ENCODE measurements at regions not wholly inside any gene's neighbourhood (a gene's known extent, or its start where the extent isn't known, plus 50 kb on each side); places are given as distances from the start of the nearest gene placed in this dataset.

DNA sequence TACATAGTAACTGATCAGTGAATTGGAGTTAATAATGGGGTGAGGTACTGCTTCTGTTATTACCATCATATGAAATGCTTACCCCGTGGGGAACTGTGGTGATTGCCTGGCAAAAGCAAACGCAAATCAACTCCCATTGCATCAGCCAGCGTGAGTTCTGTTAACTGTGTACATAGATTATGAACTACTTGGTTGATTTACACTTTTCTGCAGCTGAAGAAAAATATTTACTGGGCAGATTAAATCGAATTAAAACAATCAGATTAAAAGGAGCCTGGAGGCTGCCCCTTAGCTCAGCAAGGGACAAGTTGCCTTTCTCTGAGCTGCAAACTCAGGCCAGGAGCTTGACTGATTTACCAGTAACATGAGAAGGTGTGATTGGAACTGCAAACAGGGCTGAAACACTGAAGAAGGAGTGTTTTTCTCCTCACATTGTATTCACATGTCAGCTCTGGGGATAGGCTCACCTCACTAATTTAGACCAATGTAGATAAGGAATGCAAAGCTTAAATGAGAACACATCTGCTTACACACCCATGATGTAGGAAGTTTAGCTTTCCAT lies 220.1 kb downstream of the OSR1 start:
- Histone ChIP-seq H3K4me3 (replicated peaks in 1 of 3; ENCODE audit: insufficient read depth in 1 of 3, low read depth in 1 of 3, low read length in 3 of 3) (no peak overlapping the region), H3K79me2 (ENCODE audit: control insufficient read depth, insufficient read depth, low read length) (no peaks in the 10 kb centered on the region), H3K4me2 (ENCODE audit: insufficient read depth, low read length) (no peak overlapping the region), H4K20me1 (replicated peaks; ENCODE audit: control insufficient read depth, extremely low read depth, insufficient read depth, low read length) (no peaks in the 10 kb centered on the region), H3K9ac (replicated peaks; ENCODE audit: extremely low read depth, insufficient read depth, low read length) (no peak overlapping the region), H3K27me3 (ENCODE audit: control insufficient read depth in 2 of 2, insufficient read depth in 2 of 2, low read length in 2 of 2) (no peaks in the 10 kb centered on the region), H3K9me1 (replicated peaks; ENCODE audit: control insufficient read depth, extremely low read depth, insufficient read depth, low read length) (no peaks in the 10 kb centered on the region), H3K36me3 (ENCODE audit: control insufficient read depth in 2 of 2, extremely low read depth in 1 of 2, insufficient read depth in 2 of 2, low read length in 2 of 2) (no peaks in the 10 kb centered on the region), H3K4me1 (ENCODE audit: control insufficient read depth, extremely low read depth, insufficient read depth, low read length) (peaks cover 19% of the 10 kb centered on the region), H2AFZ (ENCODE audit: low read depth, low read length) (no peak overlapping the region), H3K27ac (ENCODE audit: insufficient read depth, low read depth, low read length) (no peak overlapping the region), H3K9me3 (replicated peaks; ENCODE audit: control insufficient read depth, insufficient read depth, low read length) (no peaks in the 10 kb centered on the region)
- CTCF ChIA-PET, result interaction anchor here (1.1 to 1.8 kb wide), 2 partner anchors 14 to 18 kb away, joined by 3 to 10 read pairs; no protein-coding TSS in a partner anchor
- intact Hi-C loops (cut with micrococcal nuclease), result no loop called here
- POLR2A ChIA-PET, result no interaction called here
- BruUV-seq (replicated peaks), result no TSS peak
- TF ChIP-seq POLR2A (IDR thresholded peaks at IDR 0.05; ENCODE audit: low read depth, low read length) (no peak), JUN (IDR thresholded peaks at IDR 0.05; ENCODE audit: borderline replicate concordance, insufficient read depth, insufficient read length, low read depth) (no peak), MYC (IDR thresholded peaks at IDR 0.05; ENCODE audit: low read depth, low read length) (no peak), POLR2AphosphoS5 (IDR thresholded peaks at IDR 0.05; ENCODE audit: insufficient read depth, low read depth, low read length) (no peak), MAX (IDR thresholded peaks at IDR 0.05; ENCODE audit: insufficient read depth, insufficient read length) (no peak), CTCF (IDR thresholded peaks at IDR 0.05; ENCODE audit: extremely low read depth in 1 of 2, insufficient read depth in 1 of 2, low read depth in 1 of 2, low read length in 2 of 2) (no peak), EZH2 (IDR thresholded peaks at IDR 0.05; ENCODE audit: borderline replicate concordance, low read depth, low read length, severe bottlenecking) (no peak), GATA2 (IDR thresholded peaks at IDR 0.05; ENCODE audit: insufficient read depth, insufficient read length, low read depth, low read length) (no peak), FOS (IDR thresholded peaks at IDR 0.05; ENCODE audit: borderline replicate concordance, insufficient read depth, low read length) (no peak)
- FAIRE-seq, result no peak
- dilution Hi-C loops (cut with MboI; ENCODE audit: extremely low pct_ligation_motif_present, low sequenced_read_pairs), result no loop called here
- no peak for DNase-seq (ENCODE audit: low read depth, low spot score)

Data from endothelial cell of umbilical vein (primary cell).